ENCODE measurements at regions not wholly inside any gene's neighbourhood (a gene's known extent, or its start where the extent isn't known, plus 50 kb on each side); places are given as distances from the start of the nearest gene placed in this dataset.

- Histone ChIP-seq H3K27ac (ENCODE audit: low read depth in 1 of 2, low read length in 1 of 2) (no peak overlapping the region), H3K4me3 (ENCODE audit: low read length in 2 of 2) (no peak overlapping the region), H3K4me1 (ENCODE audit: control insufficient read depth in 2 of 2, insufficient read depth in 2 of 2, low read length in 2 of 2) (peaks cover 0 to 3% of the 10 kb centered on the region in 2 donors), H3K9me3 (ENCODE audit: control insufficient read depth in 2 of 2, insufficient read depth in 1 of 2, low read length in 1 of 2) (no peaks in the 10 kb centered on the region), H3K27me3 (ENCODE audit: control insufficient read depth in 2 of 2, insufficient read depth in 1 of 2, low read length in 1 of 2) (no peaks in the 10 kb centered on the region), H3K36me3 (ENCODE audit: control insufficient read depth in 2 of 2, insufficient read depth in 2 of 2, low read length in 1 of 2) (no peaks in the 10 kb centered on the region)
- no peak for DNase-seq (ENCODE audit: low read depth in 6 of 9, low spot score in 9 of 9)
- WGBS: 77% methylated on average over 7 of the region's 7 CpGs
Measured at GRCh38 chr2:121038031-121038430, 247.0 kb downstream of the TFCP2L1 start.

- WGBS: 98% methylated on average over 5 of the region's 5 CpGs
- H3K4me1 ChIP-seq (ENCODE audit: control insufficient read depth in 2 of 2, insufficient read depth in 2 of 2, low read length in 2 of 2): peaks cover 0 to 3% of the 10 kb centered on the region in 2 donors
- no peak overlapping the region for H3K4me3 ChIP-seq (ENCODE audit: low read length in 2 of 2)
- DNase-seq (ENCODE audit: low read depth in 6 of 9, low spot score in 9 of 9): no peak
- no peak overlapping the region for H3K27ac ChIP-seq (ENCODE audit: low read depth in 1 of 2, low read length in 1 of 2)
- no peaks in the 10 kb centered on the region for H3K9me3 ChIP-seq (ENCODE audit: control insufficient read depth in 2 of 2, insufficient read depth in 1 of 2, low read length in 1 of 2)
- no peaks in the 10 kb centered on the region for H3K36me3 ChIP-seq (ENCODE audit: control insufficient read depth in 2 of 2, insufficient read depth in 2 of 2, low read length in 1 of 2)
- no peaks in the 10 kb centered on the region for H3K27me3 ChIP-seq (ENCODE audit: control insufficient read depth in 2 of 2, insufficient read depth in 1 of 2, low read length in 1 of 2)
Measured at GRCh38 chr2:121038431-121038830, 246.6 kb downstream of the TFCP2L1 start.

GRCh38 chr2:121038891-121039616, 245.9 kb downstream of the TFCP2L1 start:
- Histone ChIP-seq H3K9me3 (ENCODE audit: control insufficient read depth in 2 of 2, insufficient read depth in 1 of 2, low read length in 1 of 2) (no peaks in the 10 kb centered on the region), H3K4me1 (ENCODE audit: control insufficient read depth in 2 of 2, insufficient read depth in 2 of 2, low read length in 2 of 2) (peaks cover 0 to 3% of the 10 kb centered on the region in 2 donors), H3K4me3 (ENCODE audit: low read length in 2 of 2) (no peak overlapping the region), H3K27ac (ENCODE audit: low read depth in 1 of 2, low read length in 1 of 2) (no peak overlapping the region), H3K36me3 (ENCODE audit: control insufficient read depth in 2 of 2, insufficient read depth in 2 of 2, low read length in 1 of 2) (no peaks in the 10 kb centered on the region), H3K27me3 (ENCODE audit: control insufficient read depth in 2 of 2, insufficient read depth in 1 of 2, low read length in 1 of 2) (no peaks in the 10 kb centered on the region)
- no peak for DNase-seq (ENCODE audit: low read depth in 6 of 9, low spot score in 9 of 9)
- WGBS: 88% methylated on average over 8 of the region's 8 CpGs

GRCh38 chr2:121039679-121040078, 245.3 kb downstream of the TFCP2L1 start:
- Histone ChIP-seq H3K9me3 (ENCODE audit: control insufficient read depth in 2 of 2, insufficient read depth in 1 of 2, low read length in 1 of 2) (no peaks in the 10 kb centered on the region), H3K4me3 (ENCODE audit: low read length in 2 of 2) (no peak overlapping the region), H3K27ac (ENCODE audit: low read depth in 1 of 2, low read length in 1 of 2) (no peak overlapping the region), H3K27me3 (ENCODE audit: control insufficient read depth in 2 of 2, insufficient read depth in 1 of 2, low read length in 1 of 2) (no peaks in the 10 kb centered on the region), H3K36me3 (ENCODE audit: control insufficient read depth in 2 of 2, insufficient read depth in 2 of 2, low read length in 1 of 2) (no peaks in the 10 kb centered on the region), H3K4me1 (ENCODE audit: control insufficient read depth in 2 of 2, insufficient read depth in 2 of 2, low read length in 2 of 2) (peaks cover 0 to 3% of the 10 kb centered on the region in 2 donors)
- DNase-seq (ENCODE audit: low read depth in 6 of 9, low spot score in 9 of 9): no peak
- 73% methylated on average over 3 of the region's 3 CpGs for whole genome bisulfite sequencing

- 44% methylated on average over 1 of the region's 1 CpG for WGBS
- Histone ChIP-seq H3K36me3 (ENCODE audit: control insufficient read depth in 2 of 2, insufficient read depth in 2 of 2, low read length in 1 of 2) (no peaks in the 10 kb centered on the region), H3K27me3 (ENCODE audit: control insufficient read depth in 2 of 2, insufficient read depth in 1 of 2, low read length in 1 of 2) (no peaks in the 10 kb centered on the region)
Measured at GRCh38 chr2:121041516-121041915, 243.5 kb downstream of the TFCP2L1 start.

GRCh38 chr2:121043061-121043826, 241.8 kb downstream of the TFCP2L1 start:
- Histone ChIP-seq H3K9me3 (ENCODE audit: control insufficient read depth in 2 of 2, insufficient read depth in 1 of 2, low read length in 1 of 2) (no peaks in the 10 kb centered on the region), H3K27me3 (ENCODE audit: control insufficient read depth in 2 of 2, insufficient read depth in 1 of 2, low read length in 1 of 2) (no peaks in the 10 kb centered on the region), H3K4me3 (ENCODE audit: low read length in 2 of 2) (no peak overlapping the region), H3K4me1 (ENCODE audit: control insufficient read depth in 2 of 2, insufficient read depth in 2 of 2, low read length in 2 of 2) (peaks cover 0 to 3% of the 10 kb centered on the region in 2 donors), H3K27ac (ENCODE audit: low read depth in 1 of 2, low read length in 1 of 2) (no peak overlapping the region), H3K36me3 (ENCODE audit: control insufficient read depth in 2 of 2, insufficient read depth in 2 of 2, low read length in 1 of 2) (no peaks in the 10 kb centered on the region)
- WGBS: 82% methylated on average over 8 of the region's 8 CpGs
- DNase-seq (ENCODE audit: low read depth in 6 of 9, low spot score in 9 of 9): no peak

More at GRCh38 chr2:121041516-121041915, 243.5 kb downstream of the TFCP2L1 start:
- Histone ChIP-seq H3K9me3 (ENCODE audit: control insufficient read depth in 2 of 2, insufficient read depth in 1 of 2, low read length in 1 of 2) (no peaks in the 10 kb centered on the region), H3K4me1 (ENCODE audit: control insufficient read depth in 2 of 2, insufficient read depth in 2 of 2, low read length in 2 of 2) (peaks cover 0 to 3% of the 10 kb centered on the region in 2 donors), H3K27ac (ENCODE audit: low read depth in 1 of 2, low read length in 1 of 2) (no peak overlapping the region), H3K4me3 (ENCODE audit: low read length in 2 of 2) (no peak overlapping the region)
- no peak for DNase-seq (ENCODE audit: low read depth in 6 of 9, low spot score in 9 of 9)

- peaks cover 0 to 2% of the 10 kb centered on the region in 2 donors for H3K4me1 ChIP-seq (ENCODE audit: control insufficient read depth in 2 of 2, insufficient read depth in 2 of 2, low read length in 2 of 2)
- no peak for DNase-seq (ENCODE audit: low read depth in 6 of 9, low spot score in 9 of 9)
- WGBS: 75% methylated on average over 3 of the region's 3 CpGs
Measured at GRCh38 chr2:121043827-121044222, 241.2 kb downstream of the TFCP2L1 start.

GRCh38 chr2:121044412-121044811, 240.6 kb downstream of the TFCP2L1 start:
- 78% methylated on average over 7 of the region's 7 CpGs for WGBS
- Histone ChIP-seq H3K27ac (ENCODE audit: low read depth in 1 of 2, low read length in 1 of 2) (no peak overlapping the region), H3K4me3 (ENCODE audit: low read length in 2 of 2) (no peak overlapping the region), H3K9me3 (ENCODE audit: control insufficient read depth in 2 of 2, insufficient read depth in 1 of 2, low read length in 1 of 2) (no peaks in the 10 kb centered on the region), H3K27me3 (ENCODE audit: control insufficient read depth in 2 of 2, insufficient read depth in 1 of 2, low read length in 1 of 2) (no peaks in the 10 kb centered on the region), H3K36me3 (ENCODE audit: control insufficient read depth in 2 of 2, insufficient read depth in 2 of 2, low read length in 1 of 2) (no peaks in the 10 kb centered on the region), H3K4me1 (ENCODE audit: control insufficient read depth in 2 of 2, insufficient read depth in 2 of 2, low read length in 2 of 2) (no peaks in the 10 kb centered on the region)
- DNase-seq (ENCODE audit: low read depth in 6 of 9, low spot score in 9 of 9): no peak

More at GRCh38 chr2:121043827-121044222, 241.2 kb downstream of the TFCP2L1 start:
- H3K4me3 ChIP-seq (ENCODE audit: low read length in 2 of 2): no peak overlapping the region
- H3K27ac ChIP-seq (ENCODE audit: low read depth in 1 of 2, low read length in 1 of 2): no peak overlapping the region
- no peaks in the 10 kb centered on the region for H3K27me3 ChIP-seq (ENCODE audit: control insufficient read depth in 2 of 2, insufficient read depth in 1 of 2, low read length in 1 of 2)
- no peaks in the 10 kb centered on the region for H3K36me3 ChIP-seq (ENCODE audit: control insufficient read depth in 2 of 2, insufficient read depth in 2 of 2, low read length in 1 of 2)
- H3K9me3 ChIP-seq (ENCODE audit: control insufficient read depth in 2 of 2, insufficient read depth in 1 of 2, low read length in 1 of 2): no peaks in the 10 kb centered on the region

- Histone ChIP-seq H3K36me3 (ENCODE audit: control insufficient read depth in 2 of 2, insufficient read depth in 2 of 2, low read length in 1 of 2) (no peaks in the 10 kb centered on the region), H3K27me3 (ENCODE audit: control insufficient read depth in 2 of 2, insufficient read depth in 1 of 2, low read length in 1 of 2) (no peaks in the 10 kb centered on the region), H3K4me3 (ENCODE audit: low read length in 2 of 2) (no peak overlapping the region), H3K27ac (ENCODE audit: low read depth in 1 of 2, low read length in 1 of 2) (no peak overlapping the region), H3K4me1 (ENCODE audit: control insufficient read depth in 2 of 2, insufficient read depth in 2 of 2, low read length in 2 of 2) (no peaks in the 10 kb centered on the region), H3K9me3 (ENCODE audit: control insufficient read depth in 2 of 2, insufficient read depth in 1 of 2, low read length in 1 of 2) (no peaks in the 10 kb centered on the region)
- no peak for DNase-seq (ENCODE audit: low read depth in 6 of 9, low spot score in 9 of 9)
- WGBS: 93% methylated on average over 11 of the region's 11 CpGs
Measured at GRCh38 chr2:121045245-121045644, 239.8 kb downstream of the TFCP2L1 start.

Measured in thymus (tissue), 11 donors.